NCI-H2196 (cell line): ENCODE measurements at regions not wholly inside any gene's neighbourhood (a gene's known extent, or its start where the extent isn't known, plus 50 kb on each side); places are given as distances from the start of the nearest gene placed in this dataset.

ENCODE experiments used
- DNase-seq: peaks from one replicate; lab custom pipeline; 2025; ENCODE audit not compliant: unreplicated experiment; lab: John Stamatoyannopoulos, UW

- no peak for DNase-seq
Measured at GRCh38 chr4:45985038-45985437, 138.8 kb downstream of the GABRG1 start.

GRCh38 chr4:45971108-45971507, 152.7 kb downstream of the GABRG1 start:
- no peak for DNase-seq

GRCh38 chr4:45957353-45957752, 166.5 kb downstream of the GABRG1 start:
- no peak for DNase-seq

GRCh38 chr4:45954276-45954675, 169.6 kb downstream of the GABRG1 start:
- DNase-seq = no peak

- DNase-seq = no peak
Measured at GRCh38 chr4:45951153-45951552, 172.7 kb downstream of the GABRG1 start.

GRCh38 chr4:45946699-45947098, 177.2 kb downstream of the GABRG1 start:
- no peak for DNase-seq

- no peak for DNase-seq
Measured at GRCh38 chr4:45944000-45944399, 179.9 kb downstream of the GABRG1 start.

GRCh38 chr4:45939056-45939455, 184.8 kb downstream of the GABRG1 start:
- no peak for DNase-seq

- DNase-seq = no peak
Measured at GRCh38 chr4:45931154-45931553, 192.7 kb downstream of the GABRG1 start.

GRCh38 chr4:45927641-45928040, 196.2 kb downstream of the GABRG1 start:
- DNase-seq = no peak

- no peak for DNase-seq
Measured at GRCh38 chr4:45925809-45926208, 198.0 kb downstream of the GABRG1 start.

- no peak for DNase-seq
Measured at GRCh38 chr4:45920861-45921260, 203.0 kb downstream of the GABRG1 start.

- DNase-seq = no peak
Measured at GRCh38 chr4:45910511-45910910, 213.3 kb downstream of the GABRG1 start.

- no peak for DNase-seq
Measured at GRCh38 chr4:45897946-45898585, 225.8 kb downstream of the GABRG1 start.

GRCh38 chr4:45883421-45883820, 240.4 kb downstream of the GABRG1 start:
- no peak for DNase-seq

- no peak for DNase-seq
Measured at GRCh38 chr4:45876235-45876890, 247.5 kb downstream of the GABRG1 start.

GRCh38 chr4:45869184-45869583, 254.7 kb downstream of the GABRG1 start:
- DNase-seq = no peak

- no peak for DNase-seq
Measured at GRCh38 chr4:45865781-45866180, 258.1 kb downstream of the GABRG1 start.

- DNase-seq = no peak
Measured at GRCh38 chr4:45855857-45856256, 268.0 kb downstream of the GABRG1 start.

- DNase-seq = no peak
Measured at GRCh38 chr4:45846016-45846415, 277.8 kb downstream of the GABRG1 start.

- no peak for DNase-seq
Measured at GRCh38 chr4:45841791-45842190, 282.1 kb downstream of the GABRG1 start.

GRCh38 chr4:45831692-45832091, 292.2 kb downstream of the GABRG1 start:
- DNase-seq = no peak

- DNase-seq = no peak
Measured at GRCh38 chr4:45803994-45804393, 319.9 kb downstream of the GABRG1 start.
